GM19025 (cell line): ENCODE measurements at regions not wholly inside any gene's neighbourhood (a gene's known extent, or its start where the extent isn't known, plus 50 kb on each side); places are given as distances from the start of the nearest gene placed in this dataset.

ENCODE experiments used
- ATAC-seq: cut with Tn5 transposase; IDR thresholded peaks from one replicate; pipeline ENCODE4 v1.9.1; 2021; ENCODE audit warnings: mild to moderate bottlenecking, low read depth, moderate library complexity; ENCODE audit not compliant: unreplicated experiment

DNA sequence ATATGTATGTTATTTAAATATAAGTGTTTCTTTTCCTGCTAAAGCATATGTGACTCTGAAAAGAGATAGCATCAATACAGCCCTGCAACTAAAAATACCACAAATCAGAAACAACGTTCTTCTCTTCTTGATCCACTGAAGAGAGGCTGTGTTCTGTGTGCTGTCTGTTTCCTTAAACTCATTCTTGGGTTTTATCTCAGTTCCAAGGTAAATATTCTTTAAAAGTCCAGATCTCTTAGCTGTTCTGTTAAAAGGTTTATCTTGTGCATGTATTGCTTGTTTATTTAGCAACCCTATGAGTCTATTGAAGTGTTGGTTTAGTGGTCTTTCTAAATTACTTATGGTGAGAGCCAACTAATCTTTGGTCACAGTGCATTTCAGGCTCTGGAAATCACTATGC is 173.3 kb upstream of the NT5C1B start:
- ATAC-seq = no peak

DNA sequence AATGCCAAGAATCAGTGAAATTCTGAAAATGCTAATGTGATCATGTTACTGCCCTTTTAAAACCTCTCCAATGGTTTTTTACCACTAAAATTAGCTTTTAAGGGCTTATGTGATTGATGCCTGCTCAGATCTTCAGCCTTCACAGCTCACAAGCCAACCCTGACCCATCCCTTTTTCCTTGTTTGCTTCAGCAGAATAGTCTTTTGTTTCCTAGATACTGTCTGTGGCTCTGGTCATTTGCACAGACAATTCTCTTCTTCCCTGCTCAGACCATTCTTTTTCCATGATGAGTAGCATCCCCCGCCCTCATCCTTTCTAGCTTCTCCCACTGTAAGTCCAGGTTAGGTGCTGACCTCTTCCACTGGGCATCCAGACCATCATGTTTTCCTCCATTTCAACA is 164.9 kb upstream of the NT5C1B start:
- no peak for ATAC-seq

- ATAC-seq = no peak
These were observed 164.4 kb upstream of the NT5C1B start for GRCh38 chr2:18753722-18754121.

GRCh38 chr2:18752667-18753422 is 163.5 kb upstream of the NT5C1B start:
- ATAC-seq = no peak

GRCh38 chr2:18752022-18752493 is 162.7 kb upstream of the NT5C1B start:
- no peak for ATAC-seq

- no peak for ATAC-seq
These were observed 161.5 kb upstream of the NT5C1B start for GRCh38 chr2:18750672-18751554.

- ATAC-seq = no peak
These were observed 160.7 kb upstream of the NT5C1B start for GRCh38 chr2:18749912-18750526.

- no peak for ATAC-seq
These were observed 156.3 kb upstream of the NT5C1B start for GRCh38 chr2:18745431-18746272.

DNA sequence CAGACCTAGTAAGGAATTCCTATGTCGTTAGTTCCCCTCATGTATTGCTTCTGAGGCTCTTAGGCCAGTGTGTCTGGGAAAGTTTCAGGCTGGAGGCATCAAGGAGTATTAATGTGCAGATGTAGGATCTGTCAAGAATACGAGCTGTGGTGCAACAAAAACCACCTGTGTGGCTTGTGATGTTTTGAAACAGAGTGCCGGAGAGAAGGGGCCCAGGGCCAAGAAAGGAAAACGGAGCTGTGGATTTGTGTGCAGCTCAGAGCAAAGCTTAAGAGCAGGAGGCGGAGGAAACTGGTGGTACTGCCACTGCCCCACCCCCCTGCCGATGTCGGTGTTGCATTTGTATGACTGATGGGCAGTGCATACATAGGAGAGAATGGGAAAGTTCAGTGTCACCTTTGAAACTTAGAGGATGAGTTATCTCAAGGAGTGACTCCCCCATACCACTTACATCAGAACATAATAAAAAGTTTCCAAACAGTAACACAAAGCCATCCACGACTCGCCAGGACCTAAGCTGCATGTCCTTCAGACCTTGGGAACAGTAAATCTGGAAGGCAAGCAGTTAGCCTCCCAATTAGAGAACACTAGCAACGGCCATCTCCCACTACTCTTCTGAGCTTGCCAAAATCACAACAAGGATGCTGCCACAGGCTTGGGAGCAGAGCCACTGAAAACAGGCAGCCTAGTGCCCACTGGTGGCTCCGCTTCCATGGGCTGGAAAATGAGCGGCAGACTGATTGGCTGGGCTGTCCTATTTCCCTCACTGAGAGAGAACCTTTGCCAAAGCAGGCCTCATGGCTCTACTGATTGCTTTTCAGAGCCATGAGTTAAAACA is 152.7 kb upstream of the NT5C1B start:
- no peak for ATAC-seq

GRCh38 chr2:18741191-18741590 is 151.8 kb upstream of the NT5C1B start:
- ATAC-seq = no peak

GRCh38 chr2:18740474-18740881 is 151.1 kb upstream of the NT5C1B start:
- ATAC-seq = no peak

DNA sequence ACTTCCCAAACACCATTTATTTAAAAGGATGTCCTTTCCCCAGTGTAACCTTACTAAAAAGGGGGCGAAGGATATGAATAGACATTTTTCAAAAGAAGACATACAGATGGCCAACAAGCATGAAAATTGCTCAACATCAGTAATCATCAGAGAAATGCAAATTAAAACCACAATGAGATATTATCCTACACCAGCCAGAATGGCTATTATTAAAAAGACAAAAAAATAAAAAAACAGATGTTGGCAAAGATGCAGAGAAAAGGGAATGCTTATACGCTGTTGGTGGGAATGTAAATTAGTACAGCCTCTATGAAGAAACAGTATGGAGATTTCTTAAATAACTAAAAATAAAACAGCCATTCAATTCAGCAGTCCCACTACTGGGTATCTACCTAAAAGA is 142.3 kb upstream of the NT5C1B start:
- no peak for ATAC-seq

DNA sequence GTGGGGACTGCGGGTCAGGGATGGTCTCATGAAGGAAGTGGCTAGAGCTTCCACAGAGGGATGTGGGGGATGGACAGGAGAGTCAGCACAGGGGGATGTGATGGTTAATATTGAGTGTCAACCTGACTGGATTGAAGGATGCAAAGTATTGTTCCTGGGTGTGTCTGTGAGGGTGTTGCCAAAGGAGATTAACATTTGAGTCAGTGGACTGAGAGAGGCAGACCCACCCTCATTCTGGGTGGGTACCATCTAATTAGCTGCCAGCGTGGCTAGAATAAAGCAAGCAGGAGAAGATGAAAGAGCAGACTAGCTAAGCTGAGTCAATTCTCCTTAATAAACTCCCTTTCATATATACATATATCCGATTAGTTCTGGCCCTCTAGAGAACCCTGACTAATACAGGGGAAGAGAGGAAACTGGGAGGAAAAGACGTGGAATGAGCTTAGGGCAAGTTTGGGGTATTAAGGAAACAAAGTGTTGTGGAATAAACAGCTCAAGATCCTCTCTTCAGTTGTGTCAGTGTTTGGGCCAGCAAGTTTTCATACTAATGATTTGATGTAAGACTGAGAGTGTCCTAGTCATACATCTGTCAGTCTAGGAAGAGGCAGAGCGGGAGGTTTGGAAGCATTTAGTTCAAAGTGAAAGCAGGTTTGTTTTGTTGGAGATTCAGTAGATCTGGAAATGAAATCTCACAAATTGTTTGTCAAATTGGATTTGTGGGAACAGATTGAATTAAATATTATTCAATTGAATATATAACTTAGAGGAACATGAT is 135.2 kb upstream of the NT5C1B start:
- no peak for ATAC-seq

DNA sequence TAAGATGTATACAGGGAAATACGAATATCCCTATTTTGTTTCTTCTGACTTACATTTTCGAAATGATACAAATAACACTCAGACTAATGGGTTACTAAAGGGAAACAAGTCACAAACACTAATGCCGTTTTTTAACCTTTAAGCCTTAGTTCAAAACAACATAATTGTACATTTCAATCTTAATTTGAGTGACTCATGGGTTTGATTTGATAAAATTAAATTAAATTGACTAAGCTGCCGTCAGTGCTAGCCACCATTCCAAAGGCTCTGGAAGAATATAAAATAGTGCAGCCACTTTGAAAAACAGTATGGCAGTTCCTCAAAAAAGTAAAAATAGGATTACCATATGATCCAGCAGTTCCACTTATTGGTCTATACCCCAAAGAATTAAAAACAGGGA is 133.8 kb upstream of the NT5C1B start:
- no peak for ATAC-seq

GRCh38 chr2:18722101-18722500 is 132.7 kb upstream of the NT5C1B start:
- ATAC-seq = no peak

- ATAC-seq = no peak
These were observed 131.9 kb upstream of the NT5C1B start for GRCh38 chr2:18721038-18721922.

DNA sequence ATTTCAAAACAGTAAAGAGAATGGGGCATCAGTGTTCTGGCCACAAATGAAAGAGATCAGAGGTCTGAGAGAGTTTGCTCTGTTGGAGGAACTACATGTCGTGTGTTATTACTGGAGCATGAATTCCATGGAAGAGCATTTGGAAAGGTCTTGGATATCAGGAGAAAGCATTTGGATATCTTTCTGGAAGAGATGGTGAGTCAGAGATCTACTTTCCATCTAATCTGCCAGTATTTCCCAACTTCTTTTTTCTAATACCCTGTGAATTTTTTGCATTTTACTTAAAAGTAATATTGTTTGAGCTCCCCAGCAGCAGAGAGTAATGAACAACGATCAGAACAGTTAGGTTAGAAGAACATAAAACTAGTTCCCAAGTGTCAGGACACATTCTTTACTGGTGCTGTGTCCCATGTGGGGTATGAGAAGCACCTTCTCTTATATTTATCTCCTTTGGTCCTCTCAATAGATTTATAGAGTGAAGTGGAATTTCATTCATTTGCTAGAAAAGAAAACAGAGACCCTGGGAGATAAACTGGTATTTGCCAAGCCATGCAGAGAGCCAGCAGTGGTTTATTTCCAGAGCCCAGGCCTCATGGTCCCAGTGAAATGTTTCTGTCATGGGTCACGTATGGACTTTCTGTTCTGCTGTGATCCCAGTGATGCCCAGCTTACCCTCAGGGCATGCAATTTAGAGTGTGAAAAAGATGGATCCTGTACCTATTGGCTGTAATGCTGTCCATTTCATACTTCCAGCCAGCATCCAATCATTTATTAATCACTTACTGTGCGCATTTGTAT is 130.8 kb upstream of the NT5C1B start:
- no peak for ATAC-seq
